Kidney (tissue), 13 donors: ENCODE measurements at regions not wholly inside any gene's neighbourhood (a gene's known extent, or its start where the extent isn't known, plus 50 kb on each side); places are given as distances from the start of the nearest gene placed in this dataset.

Source experiments
- DNase-seq, 5 donors: peaks; one replicate each; pipeline ENCODE4 v3.0.0-alpha.2; 2013 to 2020
- FAIRE-seq: peaks from 2 replicates; lab custom pipeline; 2012; peaks lifted over from hg19 to GRCh38; lab: Jason Lieb, UNC
- H3K27ac ChIP-seq, 2 donors: one replicate each; pipeline ENCODE4 v1.7.0; 2013; ENCODE audit warnings: low read depth in 2 of 2, low read length in 2 of 2, inconsistent platforms in 1 of 2
- H3K27me3 ChIP-seq: one replicate; pipeline ENCODE4 v1.7.1; 2013; ENCODE audit warnings: low read length, inconsistent platforms; ENCODE audit not compliant: control insufficient read depth, insufficient read depth
- H3K36me3 ChIP-seq, 3 donors: one replicate each; pipeline versions ENCODE4 v1.7.0 to v1.7.1; 2013; ENCODE audit warnings: low read length in 3 of 3, control low read depth in 1 of 3, inconsistent platforms in 1 of 3; ENCODE audit not compliant: insufficient read depth in 3 of 3, control insufficient read depth in 2 of 3
- H3K4me1 ChIP-seq, 3 donors: one replicate each; pipeline versions ENCODE4 v1.7.0 to v1.7.1; 2013; ENCODE audit warnings: low read length in 3 of 3, inconsistent platforms in 1 of 3, low read depth in 1 of 3; ENCODE audit not compliant: control insufficient read depth in 2 of 3, insufficient read depth in 2 of 3
- H3K4me3 ChIP-seq, 3 donors: one replicate each; pipeline versions ENCODE4 v1.7.0 to v1.8.1; 2013; ENCODE audit warnings: low read length in 3 of 3, control low read depth in 1 of 3, inconsistent platforms in 1 of 3
- H3K9ac ChIP-seq, 3 donors: one replicate each; pipeline versions ENCODE4 v1.7.0 to v1.7.1; 2013; ENCODE audit warnings: low read length in 3 of 3, control low read depth in 1 of 3, inconsistent platforms in 1 of 3
- H3K9me3 ChIP-seq, 3 donors: one replicate each; pipeline versions ENCODE4 v1.7.0 to v1.7.1; 2013; ENCODE audit warnings: low read length in 3 of 3, control low read depth in 1 of 3, inconsistent platforms in 1 of 3; ENCODE audit not compliant: control insufficient read depth in 2 of 3, insufficient read depth in 1 of 3
- CTCF ChIP-seq: IDR thresholded peaks from 3 replicates; pipeline ENCODE4 v1.5.1; 2012; ENCODE audit warnings: mild to moderate bottlenecking, moderate library complexity, borderline replicate concordance; ENCODE audit not compliant: insufficient read depth; ENCODE audit errors: extremely low read depth
- intact Hi-C: fragments of 100-400 bp; cut with DNase I; formaldehyde crosslinking; loops from one replicate; pipeline ENCODE4 v1.11.1; 2022
- donor health status: control.
- donor health status: control.
- donor health status: control.
- donor health status: control.
- donor health status: control.
- donor health status: DM: yes; HTN: yes; CAD: no.
- donor health status: Normal renal cell carcinoma (clear cell type).

DNA sequence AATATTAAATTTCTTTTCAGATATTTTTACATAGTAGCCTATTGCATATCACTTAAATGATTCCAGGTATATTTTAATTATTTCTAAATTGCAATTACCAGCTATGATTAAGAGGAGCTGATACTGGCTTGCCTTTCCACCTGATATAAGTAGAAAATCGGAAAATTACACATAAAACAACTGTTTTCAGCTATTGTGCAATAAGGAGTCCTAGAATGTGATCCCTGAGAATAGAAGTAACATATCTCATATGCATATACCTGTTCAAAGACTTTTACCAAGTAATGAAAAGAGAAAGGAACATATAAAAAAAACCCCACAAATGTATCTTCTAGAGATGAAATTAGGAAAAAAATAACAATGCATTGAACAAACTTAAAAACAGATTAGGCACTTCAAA, 1354.6 kb upstream of the PCDH9 start:
- Histone ChIP-seq H3K27me3 (no peaks in the 10 kb centered on the region), H3K9ac (no peak overlapping the region), H3K4me1 (no peaks in the 10 kb centered on the region), H3K27ac (no peak overlapping the region), H3K36me3 (no peaks in the 10 kb centered on the region), H3K4me3 (no peak overlapping the region), H3K9me3 (no peaks in the 10 kb centered on the region)
- TF ChIP-seq CTCF, result no peak
- DNase-seq (no peak), FAIRE-seq (no peak)
- intact Hi-C loops, result no loop called here

GRCh38 chr13:68574053-68574452, 1343.9 kb upstream of the PCDH9 start:
- Histone ChIP-seq H3K9me3 (no peaks in the 10 kb centered on the region), H3K4me1 (no peaks in the 10 kb centered on the region), H3K27ac (no peak overlapping the region), H3K27me3 (no peaks in the 10 kb centered on the region), H3K9ac (no peak overlapping the region), H3K4me3 (no peak overlapping the region), H3K36me3 (no peaks in the 10 kb centered on the region)
- intact Hi-C loops, result no loop called here
- FAIRE-seq (no peak), DNase-seq (no peak)
- no peak for TF ChIP-seq CTCF

GRCh38 chr13:68551701-68552522, 1321.8 kb upstream of the PCDH9 start:
- Histone ChIP-seq H3K4me3 (peak overlapping the region in 1 of 3 donors; percentile 15), H3K4me1 (no peaks in the 10 kb centered on the region), H3K36me3 (no peaks in the 10 kb centered on the region), H3K27ac (no peak overlapping the region), H3K9ac (no peak overlapping the region), H3K9me3 (no peaks in the 10 kb centered on the region), H3K27me3 (no peaks in the 10 kb centered on the region)
- TF ChIP-seq CTCF, result no peak
- intact Hi-C loops, result loop anchor here (10.0 kb wide), 1 partner anchor 993 kb away; no protein-coding TSS in a partner anchor
- no peak for FAIRE-seq
- DNase-seq, result no peak
